ENCODE measurements at regions not wholly inside any gene's neighbourhood (a gene's known extent, or its start where the extent isn't known, plus 50 kb on each side); places are given as distances from the start of the nearest gene placed in this dataset.

DNA sequence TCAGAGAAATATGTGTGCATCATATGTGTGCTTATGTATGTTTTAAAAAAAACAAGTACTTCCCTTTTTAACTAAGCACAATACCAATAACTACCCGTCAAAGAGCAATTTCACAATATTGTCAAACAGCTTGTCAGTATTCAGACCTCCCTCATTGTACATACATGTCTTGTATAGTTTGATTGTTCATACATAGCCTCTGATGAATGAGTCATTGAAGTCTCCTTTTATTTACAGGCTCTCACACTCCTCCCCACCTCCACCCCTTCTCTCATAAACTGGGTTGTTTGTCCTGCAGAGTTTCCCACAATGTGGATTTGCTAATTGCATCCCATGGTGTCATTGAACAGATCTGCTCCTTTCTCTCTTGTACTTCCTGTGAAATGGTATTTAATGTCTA is 132.8 kb upstream of the L3MBTL4 start:
- TF ChIP-seq, protein P1, sequence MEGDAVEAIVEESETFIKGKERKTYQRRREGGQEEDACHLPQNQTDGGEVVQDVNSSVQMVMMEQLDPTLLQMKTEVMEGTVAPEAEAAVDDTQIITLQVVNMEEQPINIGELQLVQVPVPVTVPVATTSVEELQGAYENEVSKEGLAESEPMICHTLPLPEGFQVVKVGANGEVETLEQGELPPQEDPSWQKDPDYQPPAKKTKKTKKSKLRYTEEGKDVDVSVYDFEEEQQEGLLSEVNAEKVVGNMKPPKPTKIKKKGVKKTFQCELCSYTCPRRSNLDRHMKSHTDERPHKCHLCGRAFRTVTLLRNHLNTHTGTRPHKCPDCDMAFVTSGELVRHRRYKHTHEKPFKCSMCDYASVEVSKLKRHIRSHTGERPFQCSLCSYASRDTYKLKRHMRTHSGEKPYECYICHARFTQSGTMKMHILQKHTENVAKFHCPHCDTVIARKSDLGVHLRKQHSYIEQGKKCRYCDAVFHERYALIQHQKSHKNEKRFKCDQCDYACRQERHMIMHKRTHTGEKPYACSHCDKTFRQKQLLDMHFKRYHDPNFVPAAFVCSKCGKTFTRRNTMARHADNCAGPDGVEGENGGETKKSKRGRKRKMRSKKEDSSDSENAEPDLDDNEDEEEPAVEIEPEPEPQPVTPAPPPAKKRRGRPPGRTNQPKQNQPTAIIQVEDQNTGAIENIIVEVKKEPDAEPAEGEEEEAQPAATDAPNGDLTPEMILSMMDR (IDR thresholded peaks at IDR 0.05; ENCODE audit: borderline replicate concordance, insufficient read depth, low read depth, low read length): no peak
- no peak overlapping the region for H3K4me3 ChIP-seq (ENCODE audit: low read depth, low read length)

DNA sequence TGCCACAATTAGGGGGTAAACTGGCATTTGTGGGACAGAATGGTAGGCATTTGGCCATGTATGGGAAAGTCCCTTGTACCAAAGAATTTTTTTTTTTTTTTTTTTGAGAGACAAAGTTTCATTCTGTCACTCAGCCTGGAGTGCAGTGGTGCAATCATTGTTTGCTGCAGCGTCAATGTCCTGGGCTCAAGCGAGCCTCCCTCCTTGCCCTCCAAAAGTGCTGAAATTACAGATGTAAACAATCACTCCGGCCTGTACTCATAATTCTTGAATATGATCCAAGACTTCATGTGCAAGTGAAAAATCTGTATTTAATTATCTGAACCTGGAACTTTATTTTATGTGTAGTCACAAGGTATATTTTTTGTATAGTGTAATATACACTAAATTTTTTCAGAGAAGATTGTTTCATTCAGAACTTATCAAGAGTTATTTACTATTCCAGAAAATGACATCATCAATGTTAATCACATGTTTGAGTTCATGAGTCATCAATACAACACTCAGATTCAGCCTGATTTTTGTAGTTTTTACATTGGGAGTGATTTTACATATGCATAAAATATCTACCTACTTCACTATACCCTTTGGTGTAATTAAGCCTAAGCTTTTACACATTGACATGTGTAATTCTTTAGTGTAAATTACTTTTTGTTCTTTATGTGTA is 138.7 kb upstream of the L3MBTL4 start:
- TF ChIP-seq, protein P1 (IDR thresholded peaks at IDR 0.05; ENCODE audit: borderline replicate concordance, insufficient read depth, low read depth, low read length): no peak
- H3K4me3 ChIP-seq (ENCODE audit: low read depth, low read length): no peak overlapping the region

DNA sequence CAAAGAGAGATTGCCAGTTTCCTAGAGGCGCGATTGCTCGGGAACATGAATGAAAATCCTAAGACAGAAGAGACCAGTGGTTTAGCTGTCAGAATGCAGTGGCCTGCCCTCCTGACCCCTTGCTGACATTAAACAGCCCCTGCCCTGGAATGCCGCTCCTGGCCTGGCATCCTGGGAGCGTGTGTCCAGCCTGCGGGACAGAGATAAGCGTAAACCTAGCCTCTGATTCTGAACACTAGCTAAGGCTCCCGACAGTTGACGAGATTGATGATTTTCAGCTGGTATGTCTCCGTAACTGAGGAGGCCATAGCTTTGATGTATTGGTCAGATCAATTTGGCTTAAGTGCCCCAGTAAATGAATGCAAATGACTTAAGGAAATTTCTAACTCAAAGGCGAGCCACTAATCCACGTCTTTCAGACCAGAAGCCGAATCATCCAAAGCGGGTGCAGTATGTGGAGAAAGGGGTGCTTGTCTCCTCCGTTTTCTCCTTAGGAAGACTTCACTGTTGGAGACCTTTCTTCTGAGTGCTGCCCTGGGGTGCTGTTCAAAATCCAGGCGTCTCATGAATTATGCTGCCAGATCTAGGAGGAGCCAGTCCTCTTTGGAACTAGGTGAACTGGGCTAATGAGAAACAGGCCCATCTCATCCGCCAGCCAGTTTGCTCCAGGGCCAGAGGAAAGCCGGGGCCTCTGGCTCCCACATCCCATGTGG is 142.5 kb upstream of the L3MBTL4 start:
- TF ChIP-seq, protein P1 (IDR thresholded peaks at IDR 0.05; ENCODE audit: borderline replicate concordance, insufficient read depth, low read depth, low read length): no peak
- H3K4me3 ChIP-seq (ENCODE audit: low read depth, low read length): no peak overlapping the region

DNA sequence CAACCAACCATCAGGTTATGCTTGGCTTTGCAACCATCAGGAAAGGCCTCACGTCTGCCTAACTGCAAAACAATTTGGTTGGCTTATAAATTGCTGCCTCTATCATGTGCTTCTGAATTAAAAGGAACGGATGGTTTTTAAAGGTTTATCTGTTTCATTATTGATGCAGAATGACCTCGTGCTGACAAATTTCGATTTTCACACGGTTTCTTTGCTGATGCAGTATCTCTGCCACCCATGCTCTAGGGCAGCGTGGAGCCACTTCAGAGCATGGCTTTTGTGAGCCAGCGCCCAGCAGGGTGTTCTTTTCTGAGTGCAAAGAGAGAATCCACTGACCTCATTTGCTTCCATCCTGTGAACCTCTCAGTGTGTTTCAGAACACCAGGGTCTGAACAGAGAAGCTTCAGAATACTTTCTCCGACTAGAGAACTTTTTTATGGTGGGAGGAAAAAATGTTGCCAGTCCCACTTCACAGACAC is 143.1 kb upstream of the L3MBTL4 start:
- H3K4me3 ChIP-seq (ENCODE audit: low read depth, low read length): no peak overlapping the region

DNA sequence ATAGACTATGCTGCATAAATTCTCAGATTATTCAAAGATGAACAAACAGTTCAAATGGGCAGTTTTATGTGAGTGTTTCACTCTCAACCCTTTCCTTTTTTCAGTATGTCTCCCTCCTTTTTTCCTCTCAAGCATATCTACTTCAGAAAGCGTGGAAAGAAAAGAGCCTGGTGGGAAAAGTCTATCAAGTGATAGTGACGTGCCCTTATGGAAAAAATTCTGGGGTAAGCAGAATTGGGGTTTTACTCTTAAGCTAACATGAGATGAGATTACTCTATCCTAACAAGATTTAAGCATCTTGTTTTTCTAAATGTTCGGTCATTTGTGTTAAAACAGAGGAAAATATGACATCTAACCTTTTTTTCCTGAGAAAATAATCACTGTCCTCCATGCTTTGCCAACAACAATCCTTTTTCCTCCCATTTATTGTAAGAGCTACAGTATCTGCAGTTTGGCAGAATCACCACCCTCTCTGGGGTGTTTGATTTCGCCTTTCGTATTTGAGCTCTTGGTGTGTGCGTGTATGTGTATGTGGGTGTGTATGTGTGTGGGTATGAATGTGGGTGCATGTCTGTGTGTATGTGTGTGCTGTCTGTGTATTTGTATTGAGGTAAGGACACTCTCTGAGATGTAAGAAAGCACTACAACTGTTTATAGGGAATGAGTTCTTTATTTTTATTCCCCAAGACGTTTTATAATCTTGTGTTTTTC is 143.9 kb upstream of the L3MBTL4 start:
- TF ChIP-seq, protein P1 (IDR thresholded peaks at IDR 0.05; ENCODE audit: borderline replicate concordance, insufficient read depth, low read depth, low read length): no peak

More for the DNA sequence above, 143.1 kb upstream of the L3MBTL4 start:
- TF ChIP-seq, protein P1 (IDR thresholded peaks at IDR 0.05; ENCODE audit: borderline replicate concordance, insufficient read depth, low read depth, low read length): no peak

DNA sequence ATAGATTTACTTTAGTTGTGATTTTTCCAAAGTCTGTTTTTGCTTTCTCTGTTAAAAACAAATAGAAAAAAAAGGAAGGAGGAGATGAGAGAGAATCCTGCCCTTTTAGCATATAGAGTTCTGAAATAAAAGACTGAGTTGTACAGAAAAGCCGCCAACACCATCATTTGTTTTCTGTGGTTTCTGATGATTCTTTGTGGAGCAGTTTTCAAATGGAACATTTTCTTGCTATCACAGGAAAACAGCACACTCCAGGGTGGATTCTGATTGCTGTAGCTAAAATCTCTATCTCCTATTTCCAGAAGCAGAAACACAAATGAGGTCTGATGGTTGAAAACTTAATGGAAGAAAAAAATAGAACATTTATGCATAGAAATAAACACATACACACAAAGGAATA is 144.6 kb upstream of the L3MBTL4 start:
- TF ChIP-seq, protein P1 (IDR thresholded peaks at IDR 0.05; ENCODE audit: borderline replicate concordance, insufficient read depth, low read depth, low read length): no peak
- no peak overlapping the region for H3K4me3 ChIP-seq (ENCODE audit: low read depth, low read length)

More for the DNA sequence above, 143.9 kb upstream of the L3MBTL4 start:
- H3K4me3 ChIP-seq (ENCODE audit: low read depth, low read length): no peak overlapping the region
